Endothelial cell of umbilical vein (primary cell): ENCODE measurements at regions not wholly inside any gene's neighbourhood (a gene's known extent, or its start where the extent isn't known, plus 50 kb on each side); places are given as distances from the start of the nearest gene placed in this dataset.

Experiments
- BruUV-seq: library from RNA; stranded (reverse); fragments of 400-500 nt; replicated peaks from 2 replicates; lab custom pipeline; 2021; lab: Mats Ljungman, UMichigan
- CTCF ChIA-PET: fragments of 300-600, 350-600 bp; sonication (Branson Sonifier 250); formaldehyde crosslinking; loops from one replicate; lab custom pipeline; 2021; ENCODE audit warnings: antibody characterized with exemption, inconsistent platforms; lab: Charles Lee
- POLR2A ChIA-PET: fragments of 300-600, 350-600 bp; sonication (Branson Sonifier 250); formaldehyde crosslinking; loops from one replicate; lab custom pipeline; 2021; ENCODE audit warnings: antibody characterized with exemption, inconsistent platforms; lab: Charles Lee
- DNase-seq: peaks from one replicate; pipeline ENCODE4 v3.0.0-alpha.2; 2011; ENCODE audit warnings: low read depth, low spot score
- FAIRE-seq: peaks from 2 replicates; lab custom pipeline; 2011; peaks lifted over from hg19 to GRCh38; lab: Jason Lieb, UNC
- H2AFZ ChIP-seq: 2 replicates; pipeline ENCODE4 v1.6.0; 2012; ENCODE audit warnings: low read depth, low read length, control low read depth, inconsistent platforms
- H3K27ac ChIP-seq: 2 replicates; pipeline ENCODE4 v1.5.1; 2011; ENCODE audit warnings: low read depth, mild to moderate bottlenecking, control low read depth, low read length, moderate library complexity; ENCODE audit not compliant: insufficient read depth
- H3K27me3 ChIP-seq, 2 experiments: 2 replicates each; pipeline versions ENCODE4 v1.6.0 to v1.6.1; 2011; ENCODE audit warnings: low read length in 2 of 2, mixed read lengths in 1 of 2; ENCODE audit not compliant: control insufficient read depth in 2 of 2, insufficient read depth in 2 of 2
- H3K36me3 ChIP-seq, 2 experiments: 2 replicates in 1 of 2; 3 replicates in 1 of 2; pipeline ENCODE4 v1.5.1; 2011; ENCODE audit warnings: low read length in 2 of 2, mild to moderate bottlenecking in 1 of 2, moderate library complexity in 1 of 2; ENCODE audit not compliant: control insufficient read depth in 2 of 2, insufficient read depth in 2 of 2; ENCODE audit errors: extremely low read depth in 1 of 2
- H3K4me1 ChIP-seq: 3 replicates; pipeline ENCODE4 v1.5.1; 2011; ENCODE audit warnings: mild to moderate bottlenecking, low read length; ENCODE audit not compliant: control insufficient read depth, insufficient read depth; ENCODE audit errors: extremely low read depth
- H3K4me2 ChIP-seq: 2 replicates; pipeline ENCODE4 v1.6.1; 2011; ENCODE audit warnings: low read length, control low read depth, mixed read lengths; ENCODE audit not compliant: insufficient read depth
- H3K4me3 ChIP-seq, 3 experiments: fragments of 200-600 bp in 1 of 3; sonication (generic), shearing (Covaris generic) in 1 of 3; replicated peaks in 1 of 3; 2 replicates each; pipeline ENCODE4 v1.5.1; 2011 to 2016; ENCODE audit warnings: control low read depth in 3 of 3, low read length in 3 of 3, mild to moderate bottlenecking in 2 of 3, inconsistent platforms in 1 of 3, low read depth in 1 of 3, moderate library complexity in 1 of 3; ENCODE audit not compliant: insufficient read depth in 1 of 3
- H3K79me2 ChIP-seq: 2 replicates; pipeline ENCODE4 v1.6.0; 2012; ENCODE audit warnings: low read length, inconsistent platforms; ENCODE audit not compliant: control insufficient read depth, insufficient read depth
- H3K9ac ChIP-seq: replicated peaks from 2 replicates; pipeline ENCODE3; 2011; ENCODE audit warnings: low read length, control low read depth; ENCODE audit not compliant: insufficient read depth; ENCODE audit errors: extremely low read depth
- H3K9me1 ChIP-seq: replicated peaks from 3 replicates; pipeline ENCODE4 v1.6.0; 2011; ENCODE audit warnings: mild to moderate bottlenecking, low read length; ENCODE audit not compliant: control insufficient read depth, insufficient read depth; ENCODE audit errors: extremely low read depth
- H3K9me3 ChIP-seq: replicated peaks from 2 replicates; pipeline ENCODE4 v1.5.1; 2012; ENCODE audit warnings: low read length, inconsistent platforms; ENCODE audit not compliant: control insufficient read depth, insufficient read depth
- H4K20me1 ChIP-seq: replicated peaks from 2 replicates; pipeline ENCODE3; 2011; ENCODE audit warnings: mild to moderate bottlenecking, low read length; ENCODE audit not compliant: control insufficient read depth, insufficient read depth; ENCODE audit errors: extremely low read depth
- EZH2 ChIP-seq: IDR thresholded peaks from 2 replicates; pipeline ENCODE4 v1.6.1; 2012; ENCODE audit warnings: borderline replicate concordance, low read depth, mild to moderate bottlenecking, moderate library complexity, low read length, inconsistent platforms; ENCODE audit not compliant: severe bottlenecking
- FOS ChIP-seq: IDR thresholded peaks from 2 replicates; pipeline ENCODE4 v1.6.1; 2011; ENCODE audit warnings: mild to moderate bottlenecking, low read length, moderate library complexity, borderline replicate concordance; ENCODE audit not compliant: insufficient read depth
- GATA2 ChIP-seq: IDR thresholded peaks from 2 replicates; pipeline ENCODE4 v1.7.0; 2011; ENCODE audit warnings: low read depth, mild to moderate bottlenecking, moderate library complexity, mixed read lengths, low read length; ENCODE audit not compliant: insufficient read length, insufficient read depth
- JUN ChIP-seq: IDR thresholded peaks from 2 replicates; pipeline ENCODE4 v1.6.1; 2011; ENCODE audit warnings: borderline replicate concordance, low read depth; ENCODE audit not compliant: insufficient read length, insufficient read depth
- MYC ChIP-seq: IDR thresholded peaks from one replicate; pipeline ENCODE4 v1.6.1; 2011; ENCODE audit warnings: mild to moderate bottlenecking, low read depth, low read length
- POLR2A ChIP-seq: IDR thresholded peaks from 2 replicates; pipeline ENCODE4 v1.6.1; 2012; ENCODE audit warnings: low read depth, mild to moderate bottlenecking, control low read depth, low read length
- POLR2AphosphoS5 ChIP-seq: IDR thresholded peaks from 2 replicates; pipeline ENCODE4 v1.6.1; 2012; ENCODE audit warnings: low read depth, mild to moderate bottlenecking, control low read depth, low read length, moderate library complexity; ENCODE audit not compliant: insufficient read depth
- dilution Hi-C: fragments of 300-500 bp; cut with MboI; formaldehyde crosslinking; loops from one replicate; pipeline ENCODE4 v1.15.0; 2019; ENCODE audit warnings: low sequenced_read_pairs; ENCODE audit not compliant: extremely low pct_ligation_motif_present
- intact Hi-C: fragments of 100-400 bp; cut with micrococcal nuclease; formaldehyde crosslinking; loops from one replicate; pipeline ENCODE4 v1.10.0; 2022
- TF ChIP-seq, protein P1 (sequence below), 2 donors: IDR thresholded peaks; 1 replicate in 1 of 2; 2 replicates in 1 of 2; pipeline ENCODE4 v1.5.1; 2011; ENCODE audit warnings: low read length in 2 of 2, mild to moderate bottlenecking in 2 of 2, moderate library complexity in 2 of 2, control low read depth in 1 of 2, inconsistent platforms in 1 of 2, low read depth in 1 of 2; ENCODE audit not compliant: insufficient read depth in 1 of 2; ENCODE audit errors: extremely low read depth in 1 of 2
- TF ChIP-seq, protein P2 (sequence below): IDR thresholded peaks from 2 replicates; pipeline ENCODE4 v1.6.1; 2011; ENCODE audit not compliant: insufficient read depth, insufficient read length

DNA sequence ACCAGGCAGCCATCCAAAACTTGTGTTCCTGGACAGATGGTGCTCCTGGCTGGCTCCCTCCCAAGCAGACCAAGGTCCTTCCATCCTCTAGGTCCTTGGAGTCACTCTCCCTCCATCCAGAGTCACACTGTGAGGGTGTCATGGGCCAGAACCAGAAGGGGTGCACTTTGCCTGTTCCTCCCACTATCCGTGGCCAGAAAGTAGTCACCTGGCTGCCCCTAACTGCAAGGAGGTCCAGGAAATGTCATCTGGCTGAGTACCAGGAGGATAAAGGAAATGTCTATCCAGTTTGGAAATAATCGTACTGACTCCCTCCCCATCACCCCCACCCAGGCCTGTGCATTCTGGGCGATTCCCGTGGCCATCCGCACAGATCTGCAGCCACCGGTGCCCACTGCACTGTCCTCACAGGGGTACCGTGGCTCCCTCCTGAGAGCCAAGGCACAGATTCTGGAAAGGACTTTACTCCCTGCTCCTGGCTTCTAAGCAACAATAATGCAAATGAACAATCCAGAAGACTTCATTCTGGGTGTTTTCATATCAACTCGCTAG is 253.2 kb downstream of the NPHP4 start:
- Histone ChIP-seq H3K27me3 (no peaks in the 10 kb centered on the region), H3K4me1 (no peaks in the 10 kb centered on the region), H3K4me2 (no peak overlapping the region), H3K9ac (no peak overlapping the region), H4K20me1 (no peaks in the 10 kb centered on the region), H3K27ac (no peak overlapping the region), H3K9me1 (no peaks in the 10 kb centered on the region), H3K79me2 (no peaks in the 10 kb centered on the region), H2AFZ (no peak overlapping the region), H3K4me3 (no peak overlapping the region), H3K9me3 (peaks cover 4% of the 10 kb centered on the region), H3K36me3 (no peaks in the 10 kb centered on the region)
- dilution Hi-C loops: no loop called here
- DNase-seq (no peak), FAIRE-seq (no peak)
- ChIA-PET CTCF (no interaction called here), POLR2A (no interaction called here)
- intact Hi-C loops: no loop called here
- TF ChIP-seq GATA2 (no peak), POLR2A (no peak), JUN (no peak), FOS (no peak), MYC (no peak), POLR2AphosphoS5 (no peak), EZH2 (no peak)
- TF ChIP-seq, protein P1, sequence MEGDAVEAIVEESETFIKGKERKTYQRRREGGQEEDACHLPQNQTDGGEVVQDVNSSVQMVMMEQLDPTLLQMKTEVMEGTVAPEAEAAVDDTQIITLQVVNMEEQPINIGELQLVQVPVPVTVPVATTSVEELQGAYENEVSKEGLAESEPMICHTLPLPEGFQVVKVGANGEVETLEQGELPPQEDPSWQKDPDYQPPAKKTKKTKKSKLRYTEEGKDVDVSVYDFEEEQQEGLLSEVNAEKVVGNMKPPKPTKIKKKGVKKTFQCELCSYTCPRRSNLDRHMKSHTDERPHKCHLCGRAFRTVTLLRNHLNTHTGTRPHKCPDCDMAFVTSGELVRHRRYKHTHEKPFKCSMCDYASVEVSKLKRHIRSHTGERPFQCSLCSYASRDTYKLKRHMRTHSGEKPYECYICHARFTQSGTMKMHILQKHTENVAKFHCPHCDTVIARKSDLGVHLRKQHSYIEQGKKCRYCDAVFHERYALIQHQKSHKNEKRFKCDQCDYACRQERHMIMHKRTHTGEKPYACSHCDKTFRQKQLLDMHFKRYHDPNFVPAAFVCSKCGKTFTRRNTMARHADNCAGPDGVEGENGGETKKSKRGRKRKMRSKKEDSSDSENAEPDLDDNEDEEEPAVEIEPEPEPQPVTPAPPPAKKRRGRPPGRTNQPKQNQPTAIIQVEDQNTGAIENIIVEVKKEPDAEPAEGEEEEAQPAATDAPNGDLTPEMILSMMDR (IDR thresholded peaks at IDR 0.05; ENCODE audit: extremely low read depth in 1 of 2, insufficient read depth in 1 of 2, low read depth in 1 of 2, low read length in 2 of 2): no peak
- TF ChIP-seq, protein P2, sequence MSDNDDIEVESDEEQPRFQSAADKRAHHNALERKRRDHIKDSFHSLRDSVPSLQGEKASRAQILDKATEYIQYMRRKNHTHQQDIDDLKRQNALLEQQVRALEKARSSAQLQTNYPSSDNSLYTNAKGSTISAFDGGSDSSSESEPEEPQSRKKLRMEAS: no peak
- BruUV-seq: no TSS peak
